ENCODE measurements at regions not wholly inside any gene's neighbourhood (a gene's known extent, or its start where the extent isn't known, plus 50 kb on each side); places are given as distances from the start of the nearest gene placed in this dataset.
"Not testable (repeated sequence)": the region's sequence is repeated elsewhere in the genome, so short reads cannot be mapped to it uniquely, and the experiment has no call there.

DNA sequence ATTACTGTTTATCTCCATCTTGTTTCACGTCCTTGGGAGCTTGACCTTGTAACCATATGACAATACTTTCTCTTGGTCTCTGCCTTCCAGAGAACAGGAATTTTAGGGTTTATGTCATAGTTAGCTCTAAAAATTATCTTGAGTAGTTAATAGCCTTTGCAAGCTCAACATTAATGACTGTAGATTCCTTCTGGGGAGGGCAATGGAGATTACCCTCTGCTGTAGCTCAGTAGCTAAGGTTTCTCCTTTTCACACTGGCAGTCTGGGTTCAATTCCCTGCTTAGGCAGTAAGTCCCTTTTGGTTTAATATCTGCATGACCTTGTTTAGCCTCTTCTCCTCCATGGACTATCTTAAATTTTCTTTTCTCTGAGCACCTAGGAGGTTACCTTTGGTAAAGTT, 181.7 kb upstream of the GPR101 start:
- peaks cover 7% of the 10 kb centered on the region; the same call in 1 of the 2 replicates for H3K9me3 ChIP-seq (ENCODE audit: control insufficient read depth, insufficient read depth, low read length)
- no peak overlapping the region for H3K9ac ChIP-seq (ENCODE audit: low read depth, low read length)
- no peaks in the 10 kb centered on the region for H3K4me1 ChIP-seq (ENCODE audit: insufficient read depth, low read length)

DNA sequence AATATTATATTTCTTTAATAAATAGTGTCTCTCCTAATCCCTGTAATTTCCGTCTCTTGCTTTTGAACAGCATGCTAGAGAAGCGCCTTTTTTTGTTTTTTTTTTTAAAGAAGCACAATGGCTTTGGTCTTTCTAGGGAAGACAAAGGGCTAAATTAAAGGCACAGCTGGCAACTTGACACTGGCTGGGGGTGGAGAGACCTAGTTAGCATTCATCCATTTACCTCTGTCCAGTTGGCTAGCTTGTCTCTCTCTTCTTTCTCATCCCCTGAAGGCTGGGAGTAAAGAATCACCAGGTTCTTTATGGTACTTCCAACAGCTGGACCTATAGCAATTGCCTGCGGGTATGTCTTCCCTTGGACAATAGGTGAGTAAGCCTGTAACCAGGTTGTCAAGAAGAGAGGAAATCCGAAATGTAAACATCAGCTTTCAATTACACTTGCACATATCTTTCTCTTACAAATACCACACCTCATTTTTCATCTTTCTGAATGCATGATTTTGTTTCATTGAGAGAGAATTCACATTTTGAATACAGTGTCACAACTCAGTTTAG, 178.4 kb upstream of the GPR101 start:
- Histone ChIP-seq H3K4me1 (ENCODE audit: insufficient read depth, low read length) (no peaks in the 10 kb centered on the region), H3K9me3 (ENCODE audit: control insufficient read depth, insufficient read depth, low read length) (peaks cover 7% of the 10 kb centered on the region; the same call in 1 of the 2 replicates), H3K9ac (ENCODE audit: low read depth, low read length) (no peak overlapping the region), H3K36me3 (ENCODE audit: insufficient read depth, low read length) (no peaks in the 10 kb centered on the region)

More for the DNA sequence above, 181.7 kb upstream of the GPR101 start:
- no peaks in the 10 kb centered on the region for H3K36me3 ChIP-seq (ENCODE audit: insufficient read depth, low read length)

DNA sequence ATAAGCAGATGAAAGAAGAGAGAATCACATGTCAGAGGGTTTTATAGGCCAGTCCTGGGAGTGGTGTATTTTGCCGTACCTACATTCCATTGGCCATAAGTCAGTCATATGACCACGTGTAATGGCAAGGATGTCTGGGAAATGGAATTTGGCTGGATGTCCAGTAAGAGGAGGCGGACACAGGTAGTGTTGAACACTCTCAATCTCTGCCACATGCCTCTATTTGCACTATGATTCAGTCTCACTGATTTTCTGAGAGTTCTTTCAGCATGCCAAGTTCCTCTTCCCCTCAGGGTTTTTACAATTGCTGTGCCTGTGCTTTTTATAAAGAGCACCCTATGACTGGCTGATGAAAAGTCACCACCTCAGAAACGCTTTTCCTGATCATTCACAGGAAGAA, 164.2 kb upstream of the GPR101 start:
- H3K9me3 ChIP-seq (ENCODE audit: control insufficient read depth, insufficient read depth, low read length), result no peaks in the 10 kb centered on the region
- H3K4me1 ChIP-seq (ENCODE audit: insufficient read depth, low read length), result no peaks in the 10 kb centered on the region
- H3K9ac ChIP-seq (ENCODE audit: low read depth, low read length), result no peak overlapping the region
- no peaks in the 10 kb centered on the region for H3K36me3 ChIP-seq (ENCODE audit: insufficient read depth, low read length)

DNA sequence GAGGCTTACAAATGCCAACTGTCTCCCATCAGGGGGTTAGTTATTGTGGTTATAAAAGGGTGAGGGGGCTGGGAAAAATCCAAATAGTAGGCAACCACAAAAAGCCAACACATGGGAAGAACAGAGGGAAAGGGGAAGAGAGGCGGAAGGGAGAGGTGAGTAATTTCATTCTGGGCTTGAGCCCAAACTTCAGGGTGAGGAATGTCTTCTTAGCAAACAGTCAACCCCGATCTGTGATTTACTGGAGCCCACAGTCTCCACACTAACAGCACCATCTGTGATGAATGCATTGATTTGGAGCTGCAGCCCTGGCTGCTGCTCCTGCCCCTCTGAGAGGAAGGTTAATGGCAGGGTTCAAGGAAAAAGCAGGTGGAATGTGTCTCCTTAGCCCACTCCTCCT, 162.2 kb upstream of the GPR101 start:
- Histone ChIP-seq H3K36me3 (ENCODE audit: insufficient read depth, low read length) (no peaks in the 10 kb centered on the region), H3K9ac (ENCODE audit: low read depth, low read length) (no peak overlapping the region), H3K4me1 (ENCODE audit: insufficient read depth, low read length) (no peaks in the 10 kb centered on the region), H3K9me3 (ENCODE audit: control insufficient read depth, insufficient read depth, low read length) (no peaks in the 10 kb centered on the region)

DNA sequence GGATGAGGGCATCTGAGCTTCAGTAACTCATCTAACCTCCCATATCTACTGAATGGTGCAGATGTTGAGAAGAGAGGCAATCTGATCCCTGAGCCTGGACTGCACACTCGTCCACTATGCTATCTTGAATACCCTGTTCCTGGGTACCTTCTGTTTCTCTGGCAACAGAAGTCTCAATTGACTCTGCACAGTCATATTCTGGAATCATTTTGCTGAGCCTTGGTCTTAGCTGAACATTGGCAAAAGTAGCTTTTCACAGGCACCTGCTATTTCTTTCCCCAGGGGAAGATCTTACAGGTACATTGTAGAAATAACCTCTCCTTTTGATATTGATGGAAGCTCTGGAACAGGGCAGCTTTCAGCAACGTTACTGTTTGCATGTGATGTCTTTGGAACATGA, 161.5 kb upstream of the GPR101 start:
- no peaks in the 10 kb centered on the region for H3K9me3 ChIP-seq (ENCODE audit: control insufficient read depth, insufficient read depth, low read length)
- no peak overlapping the region for H3K9ac ChIP-seq (ENCODE audit: low read depth, low read length)
- H3K36me3 ChIP-seq (ENCODE audit: insufficient read depth, low read length), result no peaks in the 10 kb centered on the region
- H3K4me1 ChIP-seq (ENCODE audit: insufficient read depth, low read length), result no peaks in the 10 kb centered on the region

DNA sequence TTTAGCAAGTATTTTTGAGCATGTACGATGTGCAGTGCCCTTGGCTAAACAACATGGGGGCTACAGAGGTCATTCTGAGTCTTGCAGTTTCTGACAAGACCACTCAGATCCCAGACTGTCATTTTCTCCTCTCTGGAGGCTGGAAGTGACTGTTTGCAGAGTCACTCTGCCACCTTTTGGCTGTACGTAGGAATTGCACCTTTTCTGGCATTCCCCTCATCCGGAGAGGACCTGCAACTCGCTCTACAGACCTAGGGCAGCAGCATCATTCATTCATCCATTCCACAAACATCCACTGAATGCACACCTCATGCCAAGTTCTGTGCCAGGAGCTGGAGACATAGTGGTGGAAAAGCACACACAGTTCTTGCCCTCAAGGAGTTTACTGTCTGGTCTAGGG, 160.4 kb upstream of the GPR101 start:
- no peaks in the 10 kb centered on the region for H3K4me1 ChIP-seq (ENCODE audit: insufficient read depth, low read length)
- H3K36me3 ChIP-seq (ENCODE audit: insufficient read depth, low read length), result no peaks in the 10 kb centered on the region
- H3K9me3 ChIP-seq (ENCODE audit: control insufficient read depth, insufficient read depth, low read length), result no peaks in the 10 kb centered on the region

DNA sequence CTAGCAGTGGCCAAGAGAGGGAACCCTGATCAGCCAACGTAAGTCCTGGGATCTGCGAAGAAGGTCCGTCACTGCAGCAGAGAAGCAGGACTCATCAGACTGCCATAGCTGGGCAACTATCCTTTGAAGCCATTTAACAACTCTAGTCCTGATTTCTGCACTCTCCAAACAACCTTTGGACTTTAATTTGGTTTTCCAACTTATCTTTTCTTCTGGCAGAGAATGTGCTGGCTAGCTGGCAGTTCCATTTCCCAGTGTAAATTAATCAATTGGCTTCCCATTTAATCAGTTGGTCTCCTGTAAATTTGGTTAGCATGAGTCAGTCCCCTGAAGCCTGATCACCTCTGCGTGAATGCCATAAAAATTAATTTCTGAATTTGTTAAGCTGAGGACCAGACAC, 153.7 kb upstream of the GPR101 start:
- Histone ChIP-seq H3K9ac (ENCODE audit: low read depth, low read length) (no peak overlapping the region), H3K36me3 (ENCODE audit: insufficient read depth, low read length) (no peaks in the 10 kb centered on the region), H3K4me1 (ENCODE audit: insufficient read depth, low read length) (no peaks in the 10 kb centered on the region), H3K9me3 (ENCODE audit: control insufficient read depth, insufficient read depth, low read length) (no peaks in the 10 kb centered on the region)

More for the DNA sequence above, 160.4 kb upstream of the GPR101 start:
- no peak overlapping the region for H3K9ac ChIP-seq (ENCODE audit: low read depth, low read length)

DNA sequence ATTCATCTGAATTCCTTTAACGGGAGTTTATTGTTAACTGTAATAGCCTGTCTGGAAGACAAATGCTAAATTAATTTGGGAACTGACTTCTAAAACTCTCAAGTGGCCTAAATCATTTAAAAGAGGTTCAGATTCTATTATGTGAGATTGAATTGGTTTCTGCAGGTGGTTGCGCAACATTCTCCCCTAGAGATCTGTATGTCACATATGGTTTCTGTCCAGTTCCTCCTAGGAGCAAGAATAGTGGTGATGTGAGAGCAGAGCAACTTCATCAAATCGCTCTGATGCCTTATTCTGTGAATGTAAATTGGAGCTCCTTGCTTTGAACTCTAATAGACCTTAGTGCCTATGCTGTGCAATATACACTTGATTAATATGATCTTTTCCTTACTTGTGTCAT, 144.6 kb upstream of the GPR101 start:
- no peak overlapping the region for H3K9ac ChIP-seq (ENCODE audit: low read depth, low read length)
- H3K4me1 ChIP-seq (ENCODE audit: insufficient read depth, low read length), result no peaks in the 10 kb centered on the region
- no peaks in the 10 kb centered on the region for H3K36me3 ChIP-seq (ENCODE audit: insufficient read depth, low read length)
- no peaks in the 10 kb centered on the region for H3K9me3 ChIP-seq (ENCODE audit: control insufficient read depth, insufficient read depth, low read length)

DNA sequence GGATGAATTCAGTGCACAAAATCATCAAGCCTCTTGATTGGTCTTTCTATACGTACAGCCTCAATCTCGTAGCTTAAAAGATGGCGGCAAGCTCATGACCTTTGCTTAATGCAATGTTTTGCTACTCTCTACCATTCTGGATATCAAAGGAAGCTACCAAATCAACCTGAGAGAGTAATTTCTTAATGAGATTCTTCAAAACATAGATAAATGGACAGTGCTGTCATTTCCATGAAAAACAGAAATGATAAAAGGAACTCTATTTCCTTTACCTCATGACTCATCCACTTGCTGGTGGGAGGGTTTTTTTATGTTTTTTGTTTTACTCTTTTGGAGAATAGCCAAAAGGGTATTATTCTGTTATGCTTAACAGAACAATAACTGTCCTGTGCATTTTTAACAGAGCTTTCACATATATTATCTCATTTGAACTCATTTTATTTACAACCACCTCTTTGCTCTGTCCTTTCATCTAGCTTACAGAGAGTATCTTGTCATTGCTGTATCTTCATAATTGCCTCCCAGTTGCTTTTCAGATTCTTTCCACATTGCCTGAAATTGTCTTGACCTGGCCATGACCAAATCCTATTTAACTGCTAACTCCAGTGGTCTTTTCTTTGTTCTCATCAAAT, 138.6 kb upstream of the GPR101 start:
- H3K36me3 ChIP-seq (ENCODE audit: insufficient read depth, low read length), result no peaks in the 10 kb centered on the region; the same call in 1 of the 2 replicates
- H3K4me1 ChIP-seq (ENCODE audit: insufficient read depth, low read length), result no peaks in the 10 kb centered on the region
- H3K9ac ChIP-seq (ENCODE audit: low read depth, low read length), result no peak overlapping the region
- no peaks in the 10 kb centered on the region for H3K9me3 ChIP-seq (ENCODE audit: control insufficient read depth, insufficient read depth, low read length)

DNA sequence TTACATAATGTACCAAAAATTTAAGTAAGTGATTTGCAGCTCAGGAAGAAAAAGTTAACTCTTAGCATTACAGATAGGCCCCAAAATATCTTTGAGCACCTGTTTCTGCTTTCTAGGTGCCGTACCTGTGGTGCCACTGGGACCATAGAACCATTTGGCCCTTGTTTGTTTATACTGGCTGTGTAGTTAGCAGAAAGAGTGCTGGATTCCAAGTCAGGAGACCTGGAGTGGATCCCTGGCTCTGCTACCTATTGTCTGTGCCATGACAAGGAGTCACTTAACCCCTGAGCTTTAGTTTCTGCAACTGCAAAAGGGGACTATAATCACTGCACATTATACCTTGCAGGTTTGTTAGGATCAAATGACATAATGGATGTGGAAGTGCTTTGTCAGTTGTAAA, 137.8 kb upstream of the GPR101 start:
- Histone ChIP-seq H3K4me1 (ENCODE audit: insufficient read depth, low read length) (no peaks in the 10 kb centered on the region), H3K9me3 (ENCODE audit: control insufficient read depth, insufficient read depth, low read length) (no peaks in the 10 kb centered on the region), H3K9ac (ENCODE audit: low read depth, low read length) (no peak overlapping the region), H3K36me3 (ENCODE audit: insufficient read depth, low read length) (no peaks in the 10 kb centered on the region; the same call in 1 of the 2 replicates)

DNA sequence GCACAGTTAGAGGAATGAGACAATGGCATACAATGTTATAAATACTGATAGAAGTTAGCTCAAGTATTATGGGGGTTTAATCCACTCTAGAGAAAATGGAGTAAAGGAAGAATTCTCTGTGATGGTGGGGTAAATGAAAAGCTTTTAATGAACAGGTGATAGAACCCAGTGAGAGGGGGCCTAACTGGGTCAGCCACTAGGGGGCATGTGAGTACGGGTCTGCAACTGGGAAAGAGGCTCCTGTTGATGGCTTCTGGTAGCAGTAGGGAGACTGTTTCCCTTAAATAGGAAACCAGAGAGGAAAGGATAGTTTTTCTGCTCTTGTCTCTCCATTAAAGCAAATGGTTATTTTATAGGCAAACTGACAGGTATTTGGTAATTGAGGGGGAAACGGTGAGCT, 132.8 kb upstream of the GPR101 start:
- no peaks in the 10 kb centered on the region for H3K4me1 ChIP-seq (ENCODE audit: insufficient read depth, low read length)
- no peak overlapping the region for H3K9ac ChIP-seq (ENCODE audit: low read depth, low read length)
- H3K36me3 ChIP-seq (ENCODE audit: insufficient read depth, low read length), result no peaks in the 10 kb centered on the region; the same call in 1 of the 2 replicates
- H3K9me3 ChIP-seq (ENCODE audit: control insufficient read depth, insufficient read depth, low read length), result no peaks in the 10 kb centered on the region

DNA sequence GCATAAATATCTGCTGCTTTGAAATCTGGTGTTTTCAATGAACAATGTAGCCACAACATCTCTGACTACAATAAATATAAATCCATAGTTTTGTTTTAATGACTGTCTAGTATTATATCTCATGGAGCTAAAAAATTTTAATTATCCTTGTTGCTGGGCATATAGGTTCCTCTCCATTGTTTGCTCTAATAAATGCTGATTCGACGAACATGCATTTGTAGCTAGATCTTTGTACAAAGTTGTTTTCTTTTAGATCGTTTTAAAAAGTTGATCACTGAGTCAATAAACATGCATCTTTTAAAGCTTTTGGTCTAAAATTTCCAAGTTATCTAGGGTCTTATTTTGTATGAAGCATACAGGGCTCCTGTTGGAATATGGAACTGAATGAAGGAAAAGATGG, 130.5 kb upstream of the GPR101 start:
- H3K9ac ChIP-seq (ENCODE audit: low read depth, low read length), result no peak overlapping the region
- no peaks in the 10 kb centered on the region for H3K36me3 ChIP-seq (ENCODE audit: insufficient read depth, low read length)
- H3K4me1 ChIP-seq (ENCODE audit: insufficient read depth, low read length), result no peaks in the 10 kb centered on the region
- no peaks in the 10 kb centered on the region for H3K9me3 ChIP-seq (ENCODE audit: control insufficient read depth, insufficient read depth, low read length)

DNA sequence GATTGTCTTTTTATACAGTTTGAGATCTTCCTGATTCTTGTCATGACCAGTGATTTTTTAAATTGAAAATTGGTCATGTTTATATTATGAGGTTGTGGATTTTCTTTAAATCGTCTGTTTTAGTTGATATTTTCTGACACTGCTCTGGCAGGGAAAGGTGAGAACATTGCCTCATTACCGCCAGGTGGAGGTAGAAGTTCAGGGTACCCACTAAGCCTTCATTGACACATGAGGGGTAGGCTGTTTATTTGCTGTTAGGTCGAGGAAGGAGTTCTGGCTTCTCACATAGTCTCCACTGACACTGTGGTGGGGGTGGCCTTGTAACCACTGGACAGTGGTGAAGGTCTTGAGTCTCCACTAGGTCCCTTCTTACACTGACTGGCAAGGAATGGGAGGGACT, 117.6 kb upstream of the GPR101 start:
- no peak overlapping the region for H3K9ac ChIP-seq (ENCODE audit: low read depth, low read length)
- no peaks in the 10 kb centered on the region for H3K9me3 ChIP-seq (ENCODE audit: control insufficient read depth, insufficient read depth, low read length)
- H3K4me1 ChIP-seq (ENCODE audit: insufficient read depth, low read length), result no peaks in the 10 kb centered on the region

DNA sequence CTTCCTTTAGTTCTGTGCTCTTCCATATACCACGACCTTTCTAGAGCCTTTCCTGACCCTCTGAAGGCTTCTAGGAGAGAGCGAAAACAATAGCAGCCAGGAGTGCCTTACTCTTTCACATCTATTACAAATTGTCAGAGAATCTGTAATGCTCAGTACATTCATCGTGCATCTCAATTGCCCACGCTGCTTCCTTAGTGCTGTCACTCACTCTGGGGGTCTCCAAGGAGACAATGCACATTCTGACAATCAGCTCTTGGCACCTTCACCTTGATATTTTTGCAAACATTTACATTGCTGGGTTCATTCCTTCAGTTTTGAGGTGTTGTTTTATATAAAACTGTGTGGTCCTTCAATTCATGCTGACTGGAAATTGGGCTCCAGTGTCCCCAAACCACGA, 110.1 kb upstream of the GPR101 start:
- Histone ChIP-seq H3K36me3 (ENCODE audit: insufficient read depth, low read length) (no peaks in the 10 kb centered on the region), H3K9me3 (ENCODE audit: control insufficient read depth, insufficient read depth, low read length) (no peaks in the 10 kb centered on the region), H3K9ac (ENCODE audit: low read depth, low read length) (no peak overlapping the region), H3K4me1 (ENCODE audit: insufficient read depth, low read length) (no peaks in the 10 kb centered on the region)

More for the DNA sequence above, 117.6 kb upstream of the GPR101 start:
- H3K36me3 ChIP-seq (ENCODE audit: insufficient read depth, low read length), result no peaks in the 10 kb centered on the region

DNA sequence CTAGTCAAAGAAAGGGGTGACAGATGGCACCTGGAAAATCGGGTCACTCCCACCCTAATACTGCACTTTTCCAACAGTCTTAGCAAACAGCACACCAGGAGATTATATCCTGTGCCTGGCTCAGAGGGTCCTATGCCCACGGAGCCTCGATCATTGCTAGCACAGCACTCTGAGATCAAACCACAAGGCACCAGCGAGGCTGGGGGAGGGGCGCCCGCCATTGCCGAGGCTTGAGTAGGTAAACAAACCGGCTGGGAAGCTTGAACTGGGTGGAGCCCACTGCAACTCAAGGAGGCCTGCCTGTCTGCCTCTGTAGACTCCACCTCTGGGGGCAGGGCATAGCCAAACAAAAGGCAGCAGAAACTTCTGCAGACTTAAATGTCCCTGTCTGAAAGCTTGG, 88.9 kb upstream of the GPR101 start:
- H3K4me1 ChIP-seq (ENCODE audit: insufficient read depth, low read length); H3K9ac ChIP-seq (ENCODE audit: low read depth, low read length); H3K36me3 ChIP-seq (ENCODE audit: insufficient read depth, low read length); H3K9me3 ChIP-seq (ENCODE audit: control insufficient read depth, insufficient read depth, low read length): not testable (repeated sequence)

All from ES-I3 (cell line).